ENCODE measurements at regions not wholly inside any gene's neighbourhood (a gene's known extent, or its start where the extent isn't known, plus 50 kb on each side); places are given as distances from the start of the nearest gene placed in this dataset.
"Not testable (repeated sequence)": the region's sequence is repeated elsewhere in the genome, so short reads cannot be mapped to it uniquely, and the experiment has no call there.

GRCh38 chr4:117577686-117578311, 456.5 kb upstream of the NDST3 start:
- DNase-seq, result no peak

- no peak for DNase-seq
Measured at GRCh38 chr4:117588771-117589170, 445.5 kb upstream of the NDST3 start.

- no peak for DNase-seq
Measured at GRCh38 chr4:117596917-117597480, 437.3 kb upstream of the NDST3 start.

GRCh38 chr4:117599393-117599792, 434.9 kb upstream of the NDST3 start:
- DNase-seq, result not testable (repeated sequence)

- DNase-seq, result not testable (repeated sequence)
Measured at GRCh38 chr4:117600936-117601335, 433.4 kb upstream of the NDST3 start.

GRCh38 chr4:117610706-117611308, 423.5 kb upstream of the NDST3 start:
- no peak for DNase-seq

- DNase-seq, result no peak
Measured at GRCh38 chr4:117621673-117622072, 412.6 kb upstream of the NDST3 start.

- DNase-seq, result no peak
Measured at GRCh38 chr4:117623326-117623725, 411.0 kb upstream of the NDST3 start.

GRCh38 chr4:117626664-117627063, 407.6 kb upstream of the NDST3 start:
- DNase-seq, result no peak

GRCh38 chr4:117634716-117635115, 399.6 kb upstream of the NDST3 start:
- no peak for DNase-seq

- DNase-seq, result no peak
Measured at GRCh38 chr4:117637347-117637746, 396.9 kb upstream of the NDST3 start.

GRCh38 chr4:117640836-117641235, 393.4 kb upstream of the NDST3 start:
- DNase-seq, result no peak

- DNase-seq, result no peak
Measured at GRCh38 chr4:117641519-117641918, 392.8 kb upstream of the NDST3 start.

- DNase-seq, result no peak
Measured at GRCh38 chr4:117654079-117654478, 380.2 kb upstream of the NDST3 start.

- no peak for DNase-seq
Measured at GRCh38 chr4:117660668-117661067, 373.6 kb upstream of the NDST3 start.

- no peak for DNase-seq
Measured at GRCh38 chr4:117661091-117662072, 372.9 kb upstream of the NDST3 start.

- DNase-seq, result no peak
Measured at GRCh38 chr4:117664706-117665444, 369.4 kb upstream of the NDST3 start.

GRCh38 chr4:117676153-117676552, 358.1 kb upstream of the NDST3 start:
- DNase-seq, result no peak

- DNase-seq, result no peak
Measured at GRCh38 chr4:117678861-117679260, 355.4 kb upstream of the NDST3 start.

GRCh38 chr4:117691572-117692351, 342.5 kb upstream of the NDST3 start:
- DNase-seq, result no peak

- no peak for DNase-seq
Measured at GRCh38 chr4:117692538-117692937, 341.7 kb upstream of the NDST3 start.

GRCh38 chr4:117699595-117699994, 334.7 kb upstream of the NDST3 start:
- no peak for DNase-seq
